Activated T-cell treated with anti-CD3 and anti-CD28 coated beads for 1 hour (primary cell): ENCODE measurements at regions not wholly inside any gene's neighbourhood (a gene's known extent, or its start where the extent isn't known, plus 50 kb on each side); places are given as distances from the start of the nearest gene placed in this dataset.

Experiments used
- DNase-seq: peaks from one replicate; pipeline ENCODE4 v3.0.0-alpha.2; 2020; ENCODE audit warnings: low read depth

- DNase-seq, result no peak
These were observed 284.2 kb upstream of the TANK start for GRCh38 chr2:160876029-160876428.

- no peak for DNase-seq
These were observed 283.5 kb upstream of the TANK start for GRCh38 chr2:160876765-160877164.

- DNase-seq, result no peak
These were observed 281.6 kb upstream of the TANK start for GRCh38 chr2:160878618-160879017.

GRCh38 chr2:160882906-160883305 is 277.3 kb upstream of the TANK start:
- DNase-seq, result no peak

GRCh38 chr2:160884056-160884455 is 276.2 kb upstream of the TANK start:
- no peak for DNase-seq

- DNase-seq, result no peak
These were observed 270.6 kb upstream of the TANK start for GRCh38 chr2:160889439-160890170.

GRCh38 chr2:160890667-160891352 is 269.4 kb upstream of the TANK start:
- no peak for DNase-seq

- no peak for DNase-seq
These were observed 268.9 kb upstream of the TANK start for GRCh38 chr2:160891353-160891740.

GRCh38 chr2:160892204-160892603 is 268.0 kb upstream of the TANK start:
- DNase-seq, result no peak

- no peak for DNase-seq
These were observed 266.6 kb upstream of the TANK start for GRCh38 chr2:160893581-160893980.

- no peak for DNase-seq
These were observed 261.5 kb upstream of the TANK start for GRCh38 chr2:160898581-160899307.

GRCh38 chr2:160901613-160902012 is 258.6 kb upstream of the TANK start:
- no peak for DNase-seq

GRCh38 chr2:160905862-160906261 is 254.4 kb upstream of the TANK start:
- no peak for DNase-seq

GRCh38 chr2:160906878-160907277 is 253.3 kb upstream of the TANK start:
- no peak for DNase-seq

- no peak for DNase-seq
These were observed 252.5 kb upstream of the TANK start for GRCh38 chr2:160907738-160908137.

- no peak for DNase-seq
These were observed 252.1 kb upstream of the TANK start for GRCh38 chr2:160908157-160908556.

- no peak for DNase-seq
These were observed 250.4 kb upstream of the TANK start for GRCh38 chr2:160909781-160910242.

GRCh38 chr2:160910681-160911080 is 249.5 kb upstream of the TANK start:
- no peak for DNase-seq

GRCh38 chr2:160911258-160911657 is 249.0 kb upstream of the TANK start:
- no peak for DNase-seq

GRCh38 chr2:160912276-160912675 is 248.0 kb upstream of the TANK start:
- no peak for DNase-seq

- no peak for DNase-seq
These were observed 246.9 kb upstream of the TANK start for GRCh38 chr2:160913323-160913722.

GRCh38 chr2:160914217-160914616 is 246.0 kb upstream of the TANK start:
- no peak for DNase-seq

- DNase-seq, result no peak
These were observed 243.9 kb upstream of the TANK start for GRCh38 chr2:160916300-160916699.
